ENCODE measurements at regions not wholly inside any gene's neighbourhood (a gene's known extent, or its start where the extent isn't known, plus 50 kb on each side); places are given as distances from the start of the nearest gene placed in this dataset.

- Histone ChIP-seq H3K4me3 (ENCODE audit: low read length in 2 of 2) (no peak overlapping the region), H3K9me3 (ENCODE audit: control insufficient read depth, low read length) (peaks cover 1% of the 10 kb centered on the region), H3K27ac (ENCODE audit: low read depth in 1 of 2, low read length in 2 of 2) (no peak overlapping the region), H3K36me3 (ENCODE audit: control insufficient read depth in 1 of 2, insufficient read depth in 2 of 2, low read length in 1 of 2) (no peaks in the 10 kb centered on the region), H3K27me3 (ENCODE audit: control insufficient read depth in 1 of 2, insufficient read depth in 2 of 2, low read length in 1 of 2) (no peaks in the 10 kb centered on the region), H3K4me1 (ENCODE audit: control insufficient read depth in 1 of 2, insufficient read depth in 2 of 2, low read length in 2 of 2) (no peaks in the 10 kb centered on the region)
- 93% methylated on average over 5 of the region's 5 CpGs for WGBS, 2 donors
- DNase-seq (no peak), ATAC-seq (ENCODE audit: low FRiP score) (no peak)
- intact Hi-C loops (cut with DNase I) = no loop called here
Measured at GRCh38 chr14:53491884-53492277, 338.8 kb upstream of the DDHD1 start.

GRCh38 chr14:53491256-53491883 lies 338.2 kb upstream of the DDHD1 start:
- no peak for DNase-seq
- peaks cover 1% of the 10 kb centered on the region for H3K9me3 ChIP-seq (ENCODE audit: control insufficient read depth, low read length)
- H3K27me3 ChIP-seq (ENCODE audit: control insufficient read depth in 1 of 2, insufficient read depth in 2 of 2, low read length in 1 of 2) = no peaks in the 10 kb centered on the region
- WGBS, 2 donors = 50 to 52% methylated on average over 3 of the region's 3 CpGs
- H3K4me3 ChIP-seq (ENCODE audit: low read length in 2 of 2) = no peak overlapping the region
- H3K36me3 ChIP-seq (ENCODE audit: control insufficient read depth in 1 of 2, insufficient read depth in 2 of 2, low read length in 1 of 2) = no peaks in the 10 kb centered on the region
- H3K27ac ChIP-seq (ENCODE audit: low read depth in 1 of 2, low read length in 2 of 2) = no peak overlapping the region
- intact Hi-C loops (cut with DNase I) = no loop called here
- no peaks in the 10 kb centered on the region for H3K4me1 ChIP-seq (ENCODE audit: control insufficient read depth in 1 of 2, insufficient read depth in 2 of 2, low read length in 2 of 2)
- no peak for ATAC-seq (ENCODE audit: low FRiP score)

- DNase-seq (no peak), ATAC-seq (ENCODE audit: low FRiP score) (no peak)
- Histone ChIP-seq H3K4me3 (ENCODE audit: low read length in 2 of 2) (no peak overlapping the region), H3K27ac (ENCODE audit: low read depth in 1 of 2, low read length in 2 of 2) (no peak overlapping the region), H3K27me3 (ENCODE audit: control insufficient read depth in 1 of 2, insufficient read depth in 2 of 2, low read length in 1 of 2) (no peaks in the 10 kb centered on the region), H3K9me3 (ENCODE audit: control insufficient read depth, low read length) (peaks cover 2% of the 10 kb centered on the region), H3K4me1 (ENCODE audit: control insufficient read depth in 1 of 2, insufficient read depth in 2 of 2, low read length in 2 of 2) (no peaks in the 10 kb centered on the region), H3K36me3 (ENCODE audit: control insufficient read depth in 1 of 2, insufficient read depth in 2 of 2, low read length in 1 of 2) (no peaks in the 10 kb centered on the region)
- intact Hi-C loops (cut with DNase I) = no loop called here
- WGBS, 2 donors = 48 to 52% methylated on average over 1 of the region's 1 CpG
Measured at GRCh38 chr14:53478174-53478573, 325.1 kb upstream of the DDHD1 start.

GRCh38 chr14:53473480-53473879 lies 320.4 kb upstream of the DDHD1 start:
- no peak for ATAC-seq (ENCODE audit: low FRiP score)
- no peaks in the 10 kb centered on the region for H3K9me3 ChIP-seq (ENCODE audit: control insufficient read depth, low read length)

GRCh38 chr14:53472306-53472705 lies 319.2 kb upstream of the DDHD1 start:
- intact Hi-C loops (cut with DNase I) = no loop called here
- H3K9me3 ChIP-seq (ENCODE audit: control insufficient read depth, low read length) = no peaks in the 10 kb centered on the region
- no peak overlapping the region for H3K4me3 ChIP-seq (ENCODE audit: low read length in 2 of 2)
- no peaks in the 10 kb centered on the region for H3K36me3 ChIP-seq (ENCODE audit: control insufficient read depth in 1 of 2, insufficient read depth in 2 of 2, low read length in 1 of 2)
- no peaks in the 10 kb centered on the region for H3K27me3 ChIP-seq (ENCODE audit: control insufficient read depth in 1 of 2, insufficient read depth in 2 of 2, low read length in 1 of 2)
- DNase-seq (no peak), ATAC-seq (ENCODE audit: low FRiP score) (no peak)
- no peak overlapping the region for H3K27ac ChIP-seq (ENCODE audit: low read depth in 1 of 2, low read length in 2 of 2)
- no peaks in the 10 kb centered on the region for H3K4me1 ChIP-seq (ENCODE audit: control insufficient read depth in 1 of 2, insufficient read depth in 2 of 2, low read length in 2 of 2)

More at GRCh38 chr14:53473480-53473879, 320.4 kb upstream of the DDHD1 start:
- no peaks in the 10 kb centered on the region for H3K4me1 ChIP-seq (ENCODE audit: control insufficient read depth in 1 of 2, insufficient read depth in 2 of 2, low read length in 2 of 2)
- H3K4me3 ChIP-seq (ENCODE audit: low read length in 2 of 2) = no peak overlapping the region
- 89 to 91% methylated on average over 1 of the region's 1 CpG for WGBS, 2 donors
- no peaks in the 10 kb centered on the region for H3K27me3 ChIP-seq (ENCODE audit: control insufficient read depth in 1 of 2, insufficient read depth in 2 of 2, low read length in 1 of 2)
- intact Hi-C loops (cut with DNase I) = no loop called here
- H3K27ac ChIP-seq (ENCODE audit: low read depth in 1 of 2, low read length in 2 of 2) = no peak overlapping the region
- DNase-seq = no peak
- no peaks in the 10 kb centered on the region for H3K36me3 ChIP-seq (ENCODE audit: control insufficient read depth in 1 of 2, insufficient read depth in 2 of 2, low read length in 1 of 2)

- Histone ChIP-seq H3K27me3 (ENCODE audit: control insufficient read depth in 1 of 2, insufficient read depth in 2 of 2, low read length in 1 of 2) (no peaks in the 10 kb centered on the region), H3K9me3 (ENCODE audit: control insufficient read depth, low read length) (no peaks in the 10 kb centered on the region), H3K27ac (ENCODE audit: low read depth in 1 of 2, low read length in 2 of 2) (no peak overlapping the region), H3K4me3 (ENCODE audit: low read length in 2 of 2) (no peak overlapping the region), H3K4me1 (ENCODE audit: control insufficient read depth in 1 of 2, insufficient read depth in 2 of 2, low read length in 2 of 2) (no peaks in the 10 kb centered on the region), H3K36me3 (ENCODE audit: control insufficient read depth in 1 of 2, insufficient read depth in 2 of 2, low read length in 1 of 2) (no peaks in the 10 kb centered on the region)
- DNase-seq (no peak), ATAC-seq (ENCODE audit: low FRiP score) (no peak)
- intact Hi-C loops (cut with DNase I) = no loop called here
- 81 to 94% methylated on average over 2 of the region's 2 CpGs for WGBS, 2 donors
Measured at GRCh38 chr14:53470351-53471043, 317.4 kb upstream of the DDHD1 start.

GRCh38 chr14:53468876-53469275 lies 315.8 kb upstream of the DDHD1 start:
- Histone ChIP-seq H3K9me3 (ENCODE audit: control insufficient read depth, low read length) (no peaks in the 10 kb centered on the region), H3K36me3 (ENCODE audit: control insufficient read depth in 1 of 2, insufficient read depth in 2 of 2, low read length in 1 of 2) (no peaks in the 10 kb centered on the region)

GRCh38 chr14:53464376-53464775 lies 311.3 kb upstream of the DDHD1 start:
- Histone ChIP-seq H3K36me3 (ENCODE audit: control insufficient read depth in 1 of 2, insufficient read depth in 2 of 2, low read length in 1 of 2) (no peaks in the 10 kb centered on the region), H3K27me3 (ENCODE audit: control insufficient read depth in 1 of 2, insufficient read depth in 2 of 2, low read length in 1 of 2) (no peaks in the 10 kb centered on the region), H3K27ac (ENCODE audit: low read depth in 1 of 2, low read length in 2 of 2) (no peak overlapping the region), H3K4me1 (ENCODE audit: control insufficient read depth in 1 of 2, insufficient read depth in 2 of 2, low read length in 2 of 2) (no peaks in the 10 kb centered on the region), H3K4me3 (ENCODE audit: low read length in 2 of 2) (no peak overlapping the region), H3K9me3 (ENCODE audit: control insufficient read depth, low read length) (no peaks in the 10 kb centered on the region)
- no peak for DNase-seq
- intact Hi-C loops (cut with DNase I) = no loop called here
- 36 to 43% methylated on average over 2 of the region's 2 CpGs for WGBS, 2 donors
- no peak for ATAC-seq (ENCODE audit: low FRiP score)

More at GRCh38 chr14:53468876-53469275, 315.8 kb upstream of the DDHD1 start:
- 67 to 73% methylated on average over 3 of the region's 3 CpGs for WGBS, 2 donors
- intact Hi-C loops (cut with DNase I) = no loop called here
- H3K4me1 ChIP-seq (ENCODE audit: control insufficient read depth in 1 of 2, insufficient read depth in 2 of 2, low read length in 2 of 2) = no peaks in the 10 kb centered on the region
- no peak for ATAC-seq (ENCODE audit: low FRiP score)
- H3K27ac ChIP-seq (ENCODE audit: low read depth in 1 of 2, low read length in 2 of 2) = no peak overlapping the region
- no peak overlapping the region for H3K4me3 ChIP-seq (ENCODE audit: low read length in 2 of 2)
- H3K27me3 ChIP-seq (ENCODE audit: control insufficient read depth in 1 of 2, insufficient read depth in 2 of 2, low read length in 1 of 2) = no peaks in the 10 kb centered on the region
- DNase-seq = no peak

Data from aorta (tissue), 5 donors.